Transverse colon (tissue), 4 donors: ENCODE measurements at regions not wholly inside any gene's neighbourhood (a gene's known extent, or its start where the extent isn't known, plus 50 kb on each side); places are given as distances from the start of the nearest gene placed in this dataset.

ENCODE experiments used
- CTCF ChIP-seq, 5 experiments: fragments of 200-600 bp in 3 of 5; fragments of 450-650 bp in 2 of 5; sonication (generic) in 3 of 5; IDR thresholded peaks; 1 replicate in 2 of 5; 2 replicates in 3 of 5; pipeline ENCODE4 v1.5.1; 2016 to 2017; ENCODE audit warnings: antibody characterized with exemption in 5 of 5, inconsistent platforms in 3 of 5, mild to moderate bottlenecking in 2 of 5, moderate library complexity in 1 of 5
- POLR2A ChIP-seq: fragments of 450-650 bp; IDR thresholded peaks from one replicate; pipeline ENCODE4 v1.6.1; 2016; ENCODE audit warnings: antibody characterized with exemption, mild to moderate bottlenecking, moderate library complexity
- POLR2AphosphoS5 ChIP-seq, 3 donors: sonication (generic); formaldehyde crosslinking; IDR thresholded peaks; one replicate each; pipeline ENCODE4 v1.6.1; 2016; ENCODE audit warnings: antibody characterized with exemption in 3 of 3

DNA sequence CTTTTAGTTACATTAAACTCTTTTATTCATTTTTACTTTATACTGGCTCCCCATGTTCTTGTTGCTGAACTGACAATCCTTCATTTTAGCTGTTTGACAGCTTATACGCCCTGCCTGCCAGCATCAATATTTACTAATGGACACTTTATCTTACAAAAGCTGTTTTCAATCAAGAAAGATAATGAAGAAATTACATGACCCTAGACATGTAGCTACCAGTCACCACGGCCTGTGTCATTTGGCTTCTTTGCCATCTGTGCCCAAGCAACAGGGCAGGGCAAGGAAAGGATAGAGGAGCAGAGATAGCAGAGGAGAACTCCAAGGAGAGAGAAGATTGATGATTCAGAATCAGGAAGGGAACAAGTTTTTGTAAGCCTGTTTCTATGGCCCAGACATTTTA is 647.3 kb downstream of the BRINP1 start:
- TF ChIP-seq CTCF (IDR thresholded peaks at IDR 0.05), result no peak
- no peak for TF ChIP-seq POLR2A
- TF ChIP-seq POLR2AphosphoS5 (IDR thresholded peaks at IDR 0.05), result no peak
